Endodermal cell (in vitro differentiated cells): ENCODE measurements at regions not wholly inside any gene's neighbourhood (a gene's known extent, or its start where the extent isn't known, plus 50 kb on each side); places are given as distances from the start of the nearest gene placed in this dataset.

Experiments
- DNase-seq: peaks from one replicate; pipeline ENCODE4 v3.0.0-alpha.2; 2017
- H3K27ac ChIP-seq: 2 replicates; pipeline ENCODE4 v1.5.1; 2013; ENCODE audit warnings: mild to moderate bottlenecking, low read depth, low read length, moderate library complexity
- H3K27me3 ChIP-seq: 2 replicates; pipeline ENCODE4 v1.6.1; 2013; ENCODE audit warnings: mild to moderate bottlenecking, low read length, moderate library complexity; ENCODE audit not compliant: insufficient read depth, control insufficient read depth, poor library complexity, severe bottlenecking
- H3K36me3 ChIP-seq: 2 replicates; pipeline ENCODE4 v1.7.0; 2013; ENCODE audit warnings: mild to moderate bottlenecking, low read length, moderate library complexity; ENCODE audit not compliant: control insufficient read depth, insufficient read depth
- H3K4me1 ChIP-seq: one replicate; pipeline ENCODE4 v1.7.0; 2013; ENCODE audit warnings: low read length; ENCODE audit not compliant: control insufficient read depth, insufficient read depth
- H3K4me3 ChIP-seq: 2 replicates; pipeline ENCODE4 v1.5.1; 2013; ENCODE audit warnings: mild to moderate bottlenecking, low read length, moderate library complexity
- H3K9ac ChIP-seq: 2 replicates; pipeline ENCODE4 v1.6.1; 2013; ENCODE audit warnings: mild to moderate bottlenecking, low read length, moderate library complexity; ENCODE audit not compliant: poor library complexity, severe bottlenecking; ENCODE audit errors: extremely low read depth
- H3K9me3 ChIP-seq: 2 replicates; pipeline ENCODE4 v1.6.1; 2013; ENCODE audit warnings: mild to moderate bottlenecking, low read length, moderate library complexity; ENCODE audit not compliant: control insufficient read depth
- H3K27ac Mint-ChIP-seq: 2 replicates; pipeline ENCODE4 v1.8.0; 2020; ENCODE audit warnings: mixed read lengths
- H3K27me3 Mint-ChIP-seq: 2 replicates; pipeline ENCODE4 v1.8.0; 2021; ENCODE audit warnings: mild to moderate bottlenecking, mixed read lengths; ENCODE audit not compliant: insufficient read depth
- H3K36me3 Mint-ChIP-seq: 2 replicates; pipeline ENCODE4 v1.8.0; 2020; ENCODE audit warnings: low read depth, mixed read lengths
- H3K4me1 Mint-ChIP-seq: 2 replicates; pipeline ENCODE4 v1.8.0; 2020; ENCODE audit warnings: mixed read lengths
- H3K4me3 Mint-ChIP-seq: 2 replicates; pipeline ENCODE4 v1.8.0; 2020; ENCODE audit warnings: mild to moderate bottlenecking, moderate library complexity, mixed read lengths
- H3K9me3 Mint-ChIP-seq: 2 replicates; pipeline ENCODE4 v1.8.0; 2020; ENCODE audit warnings: mild to moderate bottlenecking, mixed read lengths
- CTCF ChIP-seq: fragments of 200-600 bp; sonication (generic); conservative IDR thresholded peaks from 2 replicates; pipeline ENCODE4 v1.5.0; 2021; ENCODE audit warnings: antibody characterized with exemption, mild to moderate bottlenecking
- WGBS, 2 experiments: methylation state at CpG; one replicate each; pipeline versions ENCODE4 v1.1.5 to v1.1.7; 2013; ENCODE audit warnings: missing lambda C conversion rate in 2 of 2, mixed read lengths in 1 of 2; ENCODE audit not compliant: insufficient coverage in 1 of 2, insufficient read length in 1 of 2; 5-methylcytosine and 5-hydroxymethylcytosine counted together

DNA sequence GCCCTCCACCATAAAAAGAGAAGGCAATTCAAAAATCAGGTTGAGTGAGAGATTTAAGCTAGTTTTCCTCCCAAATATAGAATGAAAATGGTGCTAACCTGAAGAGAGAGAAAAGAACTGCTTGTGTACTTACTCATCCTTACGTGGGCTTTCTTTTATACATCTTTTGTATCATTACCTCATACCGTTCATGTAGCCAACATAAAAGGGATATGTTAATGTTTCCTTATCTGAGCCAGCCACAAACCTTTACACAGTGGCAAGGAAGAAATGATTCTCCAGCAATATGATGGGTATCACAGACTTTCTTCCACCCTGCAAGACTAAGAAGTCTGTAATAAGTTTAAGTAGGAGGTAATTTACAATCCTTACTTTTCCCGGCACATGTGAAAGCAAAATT is 600.8 kb upstream of the ZNF385D start:
- H3K9ac ChIP-seq: no peak overlapping the region
- H3K4me1 ChIP-seq: no peaks in the 10 kb centered on the region
- H3K9me3 ChIP-seq: no peaks in the 10 kb centered on the region
- no peak for TF ChIP-seq CTCF
- H3K27ac Mint-ChIP-seq: no peak overlapping the region
- no peak overlapping the region for H3K4me3 ChIP-seq
- H3K36me3 ChIP-seq: no peaks in the 10 kb centered on the region
- no peak for DNase-seq
- H3K4me3 Mint-ChIP-seq: no peak overlapping the region
- no peaks in the 10 kb centered on the region for H3K27me3 Mint-ChIP-seq
- H3K36me3 Mint-ChIP-seq: no peaks in the 10 kb centered on the region
- H3K9me3 Mint-ChIP-seq: no peaks in the 10 kb centered on the region
- H3K27me3 ChIP-seq: no peaks in the 10 kb centered on the region
- 45 to 100% methylated on average over 1 to 2 of the region's 3 CpGs for WGBS, 2 experiments
- no peak overlapping the region for H3K27ac ChIP-seq
- no peaks in the 10 kb centered on the region for H3K4me1 Mint-ChIP-seq

DNA sequence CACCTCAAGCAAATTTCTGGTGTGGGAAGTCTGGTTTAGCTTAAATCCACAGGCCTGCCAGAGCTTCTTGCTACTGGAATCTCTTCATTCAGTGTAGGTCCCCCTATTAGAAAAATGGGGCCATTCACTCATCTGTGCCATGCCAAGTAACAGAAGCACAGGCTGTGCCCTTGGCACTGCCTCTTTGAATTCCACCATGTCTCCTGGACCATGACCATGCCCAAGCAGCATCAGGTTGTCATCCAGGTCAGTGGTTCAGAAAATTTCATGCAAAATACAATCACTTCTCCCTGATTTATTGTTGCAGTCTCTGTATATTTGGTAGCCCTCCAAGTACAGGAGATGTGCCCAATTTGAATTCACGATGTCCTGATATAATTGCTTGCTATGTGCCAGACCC is 602.1 kb upstream of the ZNF385D start:
- WGBS, 2 experiments: 96% methylated on average over 1 of the region's 1 CpG; no CpG with 5 or more reads in 1 of the 2 experiments
- no peak for TF ChIP-seq CTCF
- Histone ChIP-seq H3K27me3 (no peaks in the 10 kb centered on the region), H3K9me3 (no peaks in the 10 kb centered on the region), H3K27ac (no peak overlapping the region), H3K4me1 (no peaks in the 10 kb centered on the region), H3K9ac (no peak overlapping the region), H3K36me3 (no peaks in the 10 kb centered on the region), H3K4me3 (no peak overlapping the region)
- H3K4me3 Mint-ChIP-seq: no peak overlapping the region
- H3K27me3 Mint-ChIP-seq: no peaks in the 10 kb centered on the region
- H3K9me3 Mint-ChIP-seq: no peaks in the 10 kb centered on the region
- no peaks in the 10 kb centered on the region for H3K4me1 Mint-ChIP-seq
- DNase-seq: no peak
- no peak overlapping the region for H3K27ac Mint-ChIP-seq
- no peaks in the 10 kb centered on the region for H3K36me3 Mint-ChIP-seq

- no peak overlapping the region for H3K9ac ChIP-seq
- no peaks in the 10 kb centered on the region for H3K9me3 Mint-ChIP-seq
- H3K36me3 Mint-ChIP-seq: no peaks in the 10 kb centered on the region
- H3K4me3 ChIP-seq: no peak overlapping the region
- H3K9me3 ChIP-seq: no peaks in the 10 kb centered on the region
- H3K4me1 ChIP-seq: no peaks in the 10 kb centered on the region
- H3K4me1 Mint-ChIP-seq: no peaks in the 10 kb centered on the region
- H3K36me3 ChIP-seq: no peaks in the 10 kb centered on the region
- no peak overlapping the region for H3K4me3 Mint-ChIP-seq
- DNase-seq: no peak
- H3K27ac ChIP-seq: no peak overlapping the region
- no peaks in the 10 kb centered on the region for H3K27me3 Mint-ChIP-seq
- no peak for TF ChIP-seq CTCF
- 94 to 100% methylated on average over 1 of the region's 1 CpG for WGBS, 2 experiments
- H3K27me3 ChIP-seq: no peaks in the 10 kb centered on the region
- H3K27ac Mint-ChIP-seq: no peak overlapping the region
Observed at GRCh38 chr3:22358334-22358733, 607.3 kb upstream of the ZNF385D start.
